GM12878 (cell line): ENCODE measurements at regions not wholly inside any gene's neighbourhood (a gene's known extent, or its start where the extent isn't known, plus 50 kb on each side); places are given as distances from the start of the nearest gene placed in this dataset.

Experiments used
- CHD2 ChIP-seq: IDR thresholded peaks from 2 replicates; pipeline ENCODE4 v1.6.1; 2011; ENCODE audit warnings: low read depth, low read length, improper control_type of control experiment, borderline replicate concordance
- EZH2 ChIP-seq: IDR thresholded peaks from 2 replicates; pipeline ENCODE4 v1.6.1; 2012; ENCODE audit warnings: low read depth, mild to moderate bottlenecking, control low read depth, inconsistent platforms, low read length, borderline replicate concordance; ENCODE audit not compliant: control insufficient read depth
- GABPA ChIP-seq: IDR thresholded peaks from 2 replicates; pipeline ENCODE4 v1.6.1; 2014; ENCODE audit warnings: antibody characterized with exemption, low read depth, mild to moderate bottlenecking, inconsistent platforms
- MYC ChIP-seq: IDR thresholded peaks from 2 replicates; pipeline ENCODE4 v1.6.1; 2011; ENCODE audit warnings: mild to moderate bottlenecking, low read length, moderate library complexity, inconsistent platforms; ENCODE audit not compliant: insufficient read depth, insufficient replicate concordance, insufficient read length, severe bottlenecking
- NR2C2 ChIP-seq: IDR thresholded peaks from 2 replicates; pipeline ENCODE4 v1.6.1; 2011; ENCODE audit warnings: borderline replicate concordance, low read depth; ENCODE audit not compliant: control insufficient read depth, insufficient read length
- NR2F1 ChIP-seq: fragments of 450-650 bp; conservative IDR thresholded peaks from 2 replicates; pipeline ENCODE4 v1.6.1; 2017; ENCODE audit warnings: mild to moderate bottlenecking
- POLR2AphosphoS5 ChIP-seq: IDR thresholded peaks from 2 replicates; pipeline ENCODE4 v1.6.1; 2011; ENCODE audit warnings: mild to moderate bottlenecking, low read length, inconsistent platforms
- RBBP5 ChIP-seq: fragments of 200-600 bp; sonication (generic); conservative IDR thresholded peaks from 2 replicates; pipeline ENCODE4 v1.6.1; 2016
- ZBTB33 ChIP-seq: fragments of 450-650 bp; IDR thresholded peaks from 2 replicates; pipeline ENCODE4 v1.6.1; 2017; ENCODE audit warnings: mild to moderate bottlenecking
- ZNF274 ChIP-seq: IDR thresholded peaks from one replicate; pipeline ENCODE4 v1.8.0; 2011; ENCODE audit not compliant: insufficient read length, insufficient read depth

DNA sequence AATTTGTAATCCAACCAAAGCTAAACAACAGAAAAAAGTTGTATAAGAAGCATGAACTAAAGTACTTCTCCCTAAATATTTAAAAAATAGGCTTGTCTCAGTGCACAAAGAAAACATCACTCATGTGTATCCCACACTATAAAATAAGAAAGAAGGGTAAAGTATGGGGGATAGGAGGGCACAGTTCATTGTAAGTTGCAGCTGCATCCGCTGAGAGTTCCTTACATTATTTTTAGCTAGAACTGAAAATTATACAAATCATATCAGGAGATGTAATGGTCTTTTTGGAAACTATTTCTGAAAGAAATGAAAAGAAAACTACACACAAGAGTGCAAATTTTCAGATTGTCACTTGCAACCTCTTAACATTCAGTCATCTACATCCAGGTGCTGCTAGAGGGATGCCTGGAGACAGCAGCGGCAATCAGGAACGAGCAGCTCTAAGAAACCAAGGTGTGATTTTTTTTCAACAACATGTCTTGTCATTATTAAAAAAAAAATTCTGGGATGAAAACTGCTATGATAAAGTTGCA, 273.6 kb downstream of the ASXL3 start:
- no peak for TF ChIP-seq MYC
- TF ChIP-seq CHD2, result no peak
- no peak for TF ChIP-seq POLR2AphosphoS5
- TF ChIP-seq ZNF274, result no peak
- no peak for TF ChIP-seq RBBP5
- TF ChIP-seq NR2F1, result no peak
- no peak for TF ChIP-seq GABPA
- TF ChIP-seq NR2C2, result no peak
- TF ChIP-seq EZH2, result no peak
- no peak for TF ChIP-seq ZBTB33
